Liver (tissue), 8 donors: ENCODE measurements at regions not wholly inside any gene's neighbourhood (a gene's known extent, or its start where the extent isn't known, plus 50 kb on each side); places are given as distances from the start of the nearest gene placed in this dataset.

Experiments
- DNase-seq: peaks from one replicate; pipeline ENCODE4 v3.0.0-alpha.2; 2017; ENCODE audit warnings: low spot score
- H3K27ac ChIP-seq, 2 donors: one replicate each; pipeline ENCODE4 v1.7.0; 2013; ENCODE audit warnings: inconsistent platforms in 2 of 2, low read length in 2 of 2, control low read depth in 1 of 2, low read depth in 1 of 2, mild to moderate bottlenecking in 1 of 2
- H3K27me3 ChIP-seq, 4 donors: one replicate each; pipeline versions ENCODE4 v1.6.1 to v1.7.0; 2013; ENCODE audit warnings: low read length in 3 of 4, inconsistent platforms in 1 of 4, mild to moderate bottlenecking in 1 of 4, moderate library complexity in 1 of 4; ENCODE audit not compliant: control insufficient read depth in 4 of 4, insufficient read depth in 4 of 4
- H3K36me3 ChIP-seq, 4 donors: one replicate each; pipeline versions ENCODE4 v1.6.1 to v1.7.0; 2013; ENCODE audit warnings: low read length in 3 of 4, mild to moderate bottlenecking in 3 of 4, low read depth in 1 of 4, moderate library complexity in 1 of 4; ENCODE audit not compliant: control insufficient read depth in 4 of 4, insufficient read depth in 3 of 4
- H3K4me1 ChIP-seq, 4 donors: one replicate each; pipeline versions ENCODE4 v1.6.1 to v1.7.0; 2013; ENCODE audit warnings: low read length in 3 of 4, mild to moderate bottlenecking in 3 of 4, moderate library complexity in 1 of 4; ENCODE audit not compliant: control insufficient read depth in 4 of 4, insufficient read depth in 4 of 4
- H3K4me3 ChIP-seq, 3 donors: one replicate each; pipeline versions ENCODE4 v1.6.1 to v1.7.0; 2013; ENCODE audit warnings: low read length in 3 of 3, control low read depth in 1 of 3, low read depth in 1 of 3, mild to moderate bottlenecking in 1 of 3
- H3K9ac ChIP-seq, 2 donors: one replicate each; pipeline ENCODE4 v1.7.0; 2013; ENCODE audit warnings: low read length in 2 of 2, mild to moderate bottlenecking in 2 of 2, moderate library complexity in 2 of 2, control low read depth in 1 of 2, low read depth in 1 of 2
- H3K9me3 ChIP-seq, 4 donors: one replicate each; pipeline versions ENCODE4 v1.6.1 to v1.7.0; 2013; ENCODE audit warnings: low read length in 3 of 4; ENCODE audit not compliant: control insufficient read depth in 4 of 4
- ATF3 ChIP-seq: IDR thresholded peaks from 2 replicates; pipeline ENCODE4 v1.6.1; 2016; ENCODE audit warnings: antibody characterized with exemption
- CTCF ChIP-seq: fragments of 150-350 bp; IDR thresholded peaks from 2 replicates; pipeline ENCODE4 v1.5.1; 2017; ENCODE audit warnings: improper control_type of control experiment, low read depth, low read length; ENCODE audit not compliant: missing input control
- EGR1 ChIP-seq, 2 donors: IDR thresholded peaks; 2 replicates each; pipeline ENCODE4 v1.6.1; 2016 to 2018; ENCODE audit warnings: antibody characterized with exemption in 2 of 2, low read depth in 2 of 2
- FOXA1 ChIP-seq: IDR thresholded peaks from 2 replicates; pipeline ENCODE4 v1.6.1; 2016; ENCODE audit warnings: antibody characterized with exemption
- FOXA2 ChIP-seq: IDR thresholded peaks from 2 replicates; pipeline ENCODE4 v1.6.1; 2016; ENCODE audit warnings: antibody characterized with exemption
- GABPA ChIP-seq, 2 donors: IDR thresholded peaks in 1 of 2; conservative IDR thresholded peaks in 1 of 2; 2 replicates each; pipeline ENCODE4 v1.6.1; 2016; ENCODE audit warnings: antibody characterized with exemption in 2 of 2, mild to moderate bottlenecking in 1 of 2, moderate library complexity in 1 of 2
- HNF4A ChIP-seq, 2 donors: conservative IDR thresholded peaks; 2 replicates each; pipeline ENCODE4 v1.6.1; 2016; ENCODE audit warnings: antibody characterized with exemption in 2 of 2, mild to moderate bottlenecking in 2 of 2
- HNF4G ChIP-seq: IDR thresholded peaks from 2 replicates; pipeline ENCODE4 v1.6.1; 2016; ENCODE audit warnings: antibody characterized with exemption
- JUND ChIP-seq, 2 donors: IDR thresholded peaks; 2 replicates each; pipeline ENCODE4 v1.6.1; 2016; ENCODE audit warnings: antibody characterized with exemption in 2 of 2
- MAX ChIP-seq: IDR thresholded peaks from 2 replicates; pipeline ENCODE4 v1.6.1; 2016; ENCODE audit warnings: antibody characterized with exemption
- NR2F2 ChIP-seq: IDR thresholded peaks from 2 replicates; pipeline ENCODE4 v1.6.1; 2016; ENCODE audit warnings: antibody characterized with exemption
- RAD21 ChIP-seq, 2 donors: IDR thresholded peaks; 2 replicates each; pipeline ENCODE4 v1.6.1; 2016; ENCODE audit warnings: antibody characterized with exemption in 2 of 2, mild to moderate bottlenecking in 2 of 2
- REST ChIP-seq: IDR thresholded peaks from 2 replicates; pipeline ENCODE4 v1.6.1; 2016; ENCODE audit warnings: antibody characterized with exemption, mild to moderate bottlenecking
- RXRA ChIP-seq, 2 donors: IDR thresholded peaks; 2 replicates each; pipeline ENCODE4 v1.6.1; 2017 to 2018; ENCODE audit warnings: antibody characterized with exemption in 2 of 2, mild to moderate bottlenecking in 1 of 2
- SP1 ChIP-seq: IDR thresholded peaks from 2 replicates; pipeline ENCODE4 v1.6.1; 2018; ENCODE audit warnings: antibody characterized with exemption, mild to moderate bottlenecking
- TAF1 ChIP-seq: conservative IDR thresholded peaks from 2 replicates; pipeline ENCODE4 v1.6.1; 2016; ENCODE audit warnings: antibody characterized with exemption, mild to moderate bottlenecking
- YY1 ChIP-seq: IDR thresholded peaks from 2 replicates; pipeline ENCODE4 v1.6.1; 2016; ENCODE audit warnings: antibody characterized with exemption, mild to moderate bottlenecking
- ZBTB33 ChIP-seq: IDR thresholded peaks from 2 replicates; pipeline ENCODE4 v1.6.1; 2016; ENCODE audit warnings: antibody characterized with exemption
- WGBS: extraction: QIAGEN DNeasy Blood & Tissue Kit; methylation state at CpG from one replicate; pipeline ENCODE4 v1.1.7; 2013; 5-methylcytosine and 5-hydroxymethylcytosine counted together
- donor health status: healthy.
- donor health status: healthy.
- donor health status: healthy.
- donor health status: healthy.
- donor health status: healthy.

GRCh38 chr1:218499911-218500310, 154.8 kb downstream of the TGFB2 start:
- Histone ChIP-seq H3K4me3 (no peak overlapping the region), H3K9ac (no peak overlapping the region), H3K27ac (no peak overlapping the region), H3K4me1 (no peaks in the 10 kb centered on the region), H3K9me3 (no peaks in the 10 kb centered on the region), H3K27me3 (no peaks in the 10 kb centered on the region), H3K36me3 (no peaks in the 10 kb centered on the region)
- no peak for DNase-seq
- no peak for TF ChIP-seq EGR1 (IDR thresholded peaks at IDR 0.05; ENCODE audit: low read depth in 2 of 2)
- no peak for TF ChIP-seq ATF3
- TF ChIP-seq JUND (IDR thresholded peaks at IDR 0.05), result no peak
- no peak for TF ChIP-seq CTCF
- TF ChIP-seq TAF1, result no peak
- no peak for TF ChIP-seq REST
- TF ChIP-seq HNF4G, result no peak
- no peak for TF ChIP-seq FOXA1
- no peak for TF ChIP-seq FOXA2
- TF ChIP-seq RAD21 (IDR thresholded peaks at IDR 0.05), result no peak
- no peak for TF ChIP-seq NR2F2
- no peak for TF ChIP-seq ZBTB33
- no peak for TF ChIP-seq YY1
- no peak for TF ChIP-seq RXRA (IDR thresholded peaks at IDR 0.05)
- no peak for TF ChIP-seq MAX
- TF ChIP-seq GABPA (IDR thresholded peaks at IDR 0.05 in 1 of 2, conservative IDR thresholded peaks at IDR 0.05 in 1 of 2), result no peak
- TF ChIP-seq SP1, result no peak
- TF ChIP-seq HNF4A (conservative IDR thresholded peaks at IDR 0.05), result no peak
- WGBS, result 82% methylated on average over 7 of the region's 7 CpGs

GRCh38 chr1:218501161-218501560, 156.0 kb downstream of the TGFB2 start:
- WGBS, result 80% methylated on average over 5 of the region's 5 CpGs
- Histone ChIP-seq H3K27me3 (no peaks in the 10 kb centered on the region), H3K36me3 (no peaks in the 10 kb centered on the region), H3K9me3 (peaks cover 0 to 1% (median 0%) of the 10 kb centered on the region in 4 donors), H3K4me1 (no peaks in the 10 kb centered on the region), H3K4me3 (no peak overlapping the region), H3K9ac (no peak overlapping the region), H3K27ac (no peak overlapping the region)
- TF ChIP-seq EGR1 (IDR thresholded peaks at IDR 0.05; ENCODE audit: low read depth in 2 of 2), result no peak
- TF ChIP-seq SP1, result no peak
- no peak for TF ChIP-seq RXRA (IDR thresholded peaks at IDR 0.05)
- TF ChIP-seq REST, result no peak
- TF ChIP-seq ATF3, result no peak
- no peak for TF ChIP-seq MAX
- no peak for TF ChIP-seq CTCF
- no peak for TF ChIP-seq JUND (IDR thresholded peaks at IDR 0.05)
- no peak for TF ChIP-seq FOXA1
- no peak for TF ChIP-seq RAD21 (IDR thresholded peaks at IDR 0.05)
- no peak for TF ChIP-seq NR2F2
- no peak for TF ChIP-seq HNF4G
- DNase-seq, result no peak
